SK-N-MC (cell line): ENCODE measurements at regions not wholly inside any gene's neighbourhood (a gene's known extent, or its start where the extent isn't known, plus 50 kb on each side); places are given as distances from the start of the nearest gene placed in this dataset.

Source experiments
- DNase-seq: peaks from one replicate; pipeline ENCODE4 v3.0.0-alpha.2; 2011; ENCODE audit warnings: low read depth, low spot score
- H3K27ac ChIP-seq: fragments of 200-600 bp; sonication (generic); 2 replicates; pipeline ENCODE4 v1.5.1; 2016; ENCODE audit warnings: mixed run types
- H3K36me3 ChIP-seq: fragments of 200-600 bp; sonication (generic); 2 replicates; pipeline ENCODE4 v1.6.1; 2017; ENCODE audit warnings: antibody characterized with exemption, low read length, mixed read lengths; ENCODE audit not compliant: insufficient read depth
- H3K4me3 ChIP-seq: fragments of 200-600 bp; sonication (generic); 2 replicates; pipeline ENCODE4 v1.5.1; 2016
- H3K9ac ChIP-seq: fragments of 200-600 bp; sonication (generic); 2 replicates; pipeline ENCODE4 v1.8.0; 2017; ENCODE audit warnings: mixed run types, mixed read lengths; ENCODE audit not compliant: insufficient read length
- H3K9me3 ChIP-seq: fragments of 200-600 bp; sonication (generic); 2 replicates; pipeline ENCODE4 v1.6.1; 2017; ENCODE audit warnings: low read depth, mild to moderate bottlenecking, antibody characterized with exemption, low read length, moderate library complexity, mixed read lengths
- EZH2 ChIP-seq: fragments of 200-600 bp; sonication (generic); IDR thresholded peaks from one replicate; pipeline ENCODE4 v1.6.1; 2017; ENCODE audit warnings: antibody characterized with exemption
- FOXP2 ChIP-seq: optimal IDR thresholded peaks from 2 replicates; pipeline ENCODE3; 2011; ENCODE audit warnings: mild to moderate bottlenecking, moderate library complexity; ENCODE audit not compliant: insufficient read depth; ENCODE audit errors: extremely low read length, control extremely low read depth
- POLR2AphosphoS5 ChIP-seq: IDR thresholded peaks from 2 replicates; pipeline ENCODE4 v1.6.1; 2012; ENCODE audit warnings: mild to moderate bottlenecking, low read depth, low read length, borderline replicate concordance

- H3K4me3 ChIP-seq: no peak overlapping the region
These were observed 1230.2 kb upstream of the EYS start for GRCh38 chr6:66937180-66937579.

GRCh38 chr6:66935612-66936011 lies 1228.6 kb upstream of the EYS start:
- H3K4me3 ChIP-seq: no peak overlapping the region
- TF ChIP-seq FOXP2 (no peak), POLR2AphosphoS5 (no peak), EZH2 (no peak)

More at GRCh38 chr6:66937180-66937579, 1230.2 kb upstream of the EYS start:
- Histone ChIP-seq H3K9me3 (no peaks in the 10 kb centered on the region), H3K27ac (no peak overlapping the region), H3K36me3 (no peaks in the 10 kb centered on the region), H3K9ac (no peak overlapping the region)
- DNase-seq: no peak
- TF ChIP-seq POLR2AphosphoS5: no peak
- TF ChIP-seq FOXP2: no peak
- TF ChIP-seq EZH2: no peak

DNA sequence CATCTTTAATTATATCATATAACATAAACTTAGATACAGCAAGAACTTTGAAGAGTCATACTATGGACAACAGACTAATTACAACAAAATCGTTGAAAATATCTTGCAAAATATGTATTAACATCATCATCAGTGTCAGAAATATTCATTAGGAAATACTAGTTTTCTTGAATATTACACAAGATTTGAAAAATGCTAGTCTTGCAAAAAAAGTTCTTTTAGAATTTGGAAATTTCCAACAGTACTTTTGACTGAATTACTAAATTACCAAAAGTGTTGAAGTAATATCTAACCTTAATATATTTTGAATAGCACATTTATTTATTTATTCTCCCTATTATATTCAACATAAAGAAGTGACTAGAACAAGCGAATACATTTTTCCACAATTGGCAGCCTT lies 1224.8 kb upstream of the EYS start:
- no peaks in the 10 kb centered on the region for H3K9me3 ChIP-seq
- no peak for TF ChIP-seq FOXP2
- TF ChIP-seq POLR2AphosphoS5: no peak
- no peak for TF ChIP-seq EZH2
- no peaks in the 10 kb centered on the region for H3K36me3 ChIP-seq
- no peak for DNase-seq
- H3K4me3 ChIP-seq: no peak overlapping the region
- H3K9ac ChIP-seq: no peak overlapping the region
- no peak overlapping the region for H3K27ac ChIP-seq

More at GRCh38 chr6:66935612-66936011, 1228.6 kb upstream of the EYS start:
- no peak for DNase-seq
- Histone ChIP-seq H3K27ac (no peak overlapping the region), H3K9ac (no peak overlapping the region), H3K9me3 (no peaks in the 10 kb centered on the region), H3K36me3 (no peaks in the 10 kb centered on the region)

DNA sequence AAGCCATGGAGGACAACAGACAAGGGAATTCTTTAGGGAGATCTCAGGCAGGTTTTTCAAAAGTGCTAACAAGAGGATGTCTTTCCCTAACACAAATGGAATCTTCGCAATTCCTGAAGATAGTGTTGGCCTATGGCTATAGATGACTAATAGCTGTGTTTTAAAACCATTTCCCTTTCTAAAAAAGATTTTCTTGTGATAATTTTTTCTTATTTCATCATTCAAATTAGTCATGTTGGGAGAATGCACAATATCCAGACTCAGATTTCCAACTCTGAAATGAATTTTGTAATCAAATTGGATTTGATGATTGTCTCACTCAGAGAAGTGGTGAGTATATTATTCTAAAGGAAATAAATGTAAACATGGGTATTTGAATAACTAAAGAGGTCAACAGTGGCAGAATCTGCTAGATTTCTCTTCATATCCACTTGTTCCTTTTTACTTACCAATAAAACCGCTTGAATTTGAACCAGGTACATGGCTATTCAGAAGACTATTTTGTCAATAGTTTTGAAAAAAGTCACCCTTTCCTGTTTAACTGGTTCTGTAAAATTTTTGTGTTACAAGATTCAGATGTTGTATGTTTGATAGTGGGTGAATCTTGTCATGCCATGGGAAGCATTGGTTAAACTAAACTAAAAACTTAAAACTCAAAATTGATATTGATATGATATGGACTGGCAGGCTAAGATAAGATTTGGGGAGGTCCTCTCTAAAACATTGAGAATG lies 1223.7 kb upstream of the EYS start:
- Histone ChIP-seq H3K9me3 (peaks cover 2% of the 10 kb centered on the region; the same call in 1 of the 2 replicates), H3K4me3 (no peak overlapping the region), H3K27ac (no peak overlapping the region), H3K9ac (no peak overlapping the region), H3K36me3 (no peaks in the 10 kb centered on the region)
- DNase-seq: no peak
- TF ChIP-seq EZH2 (no peak), FOXP2 (no peak), POLR2AphosphoS5 (no peak)

DNA sequence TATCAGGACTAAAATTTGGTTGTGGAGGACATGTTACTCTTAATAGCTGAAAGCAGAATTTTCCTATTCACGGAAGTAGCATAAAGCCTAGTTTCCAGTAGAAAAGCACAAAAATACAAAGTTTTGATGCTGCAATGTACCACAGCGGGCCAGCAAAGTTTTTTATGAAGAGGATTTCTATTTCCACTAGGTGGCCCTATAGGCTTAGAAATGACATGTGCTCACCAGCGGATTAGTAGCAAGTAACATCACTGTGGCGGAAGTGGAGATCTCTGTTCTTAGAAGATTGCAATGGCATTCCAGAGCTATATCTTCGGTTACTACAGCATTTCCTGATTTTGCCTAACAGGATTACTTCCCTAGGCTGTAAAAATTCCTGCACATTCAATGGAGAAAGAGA lies 1219.0 kb upstream of the EYS start:
- Histone ChIP-seq H3K9ac (no peak overlapping the region), H3K4me3 (no peak overlapping the region), H3K36me3 (no peaks in the 10 kb centered on the region), H3K9me3 (peaks cover 9% of the 10 kb centered on the region), H3K27ac (no peak overlapping the region)
- no peak for TF ChIP-seq FOXP2
- TF ChIP-seq EZH2: no peak
- no peak for TF ChIP-seq POLR2AphosphoS5
- no peak for DNase-seq

GRCh38 chr6:66913657-66914056 lies 1206.6 kb upstream of the EYS start:
- no peak for TF ChIP-seq POLR2AphosphoS5
- no peak for TF ChIP-seq FOXP2
- TF ChIP-seq EZH2: no peak
- H3K9ac ChIP-seq: no peak overlapping the region

DNA sequence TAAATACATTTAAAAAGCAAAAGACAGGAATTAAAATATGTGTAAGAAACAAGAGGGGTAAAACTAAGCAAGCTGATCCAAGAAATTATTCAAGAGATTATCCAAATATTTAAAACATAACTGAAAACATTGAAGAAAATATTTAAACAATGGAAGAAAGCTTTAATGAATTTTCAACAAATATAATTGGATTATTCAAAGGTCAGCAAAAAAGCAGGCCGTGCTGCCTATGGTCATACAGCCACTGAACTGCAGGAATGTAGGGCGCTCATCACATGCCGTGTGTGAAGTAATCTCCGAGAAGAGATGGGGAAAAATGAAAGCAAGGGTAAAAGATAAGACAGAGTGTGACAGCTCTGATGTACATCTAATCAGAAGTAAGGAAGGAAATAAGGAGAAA lies 1195.4 kb upstream of the EYS start:
- DNase-seq: no peak
- Histone ChIP-seq H3K27ac (no peak overlapping the region), H3K36me3 (no peaks in the 10 kb centered on the region), H3K4me3 (no peak overlapping the region), H3K9me3 (no peaks in the 10 kb centered on the region), H3K9ac (no peak overlapping the region)
- TF ChIP-seq EZH2: no peak
- no peak for TF ChIP-seq FOXP2
- no peak for TF ChIP-seq POLR2AphosphoS5

More at GRCh38 chr6:66913657-66914056, 1206.6 kb upstream of the EYS start:
- no peaks in the 10 kb centered on the region for H3K9me3 ChIP-seq
- H3K36me3 ChIP-seq: no peaks in the 10 kb centered on the region
- no peak overlapping the region for H3K27ac ChIP-seq
- no peak overlapping the region for H3K4me3 ChIP-seq
- DNase-seq: no peak

DNA sequence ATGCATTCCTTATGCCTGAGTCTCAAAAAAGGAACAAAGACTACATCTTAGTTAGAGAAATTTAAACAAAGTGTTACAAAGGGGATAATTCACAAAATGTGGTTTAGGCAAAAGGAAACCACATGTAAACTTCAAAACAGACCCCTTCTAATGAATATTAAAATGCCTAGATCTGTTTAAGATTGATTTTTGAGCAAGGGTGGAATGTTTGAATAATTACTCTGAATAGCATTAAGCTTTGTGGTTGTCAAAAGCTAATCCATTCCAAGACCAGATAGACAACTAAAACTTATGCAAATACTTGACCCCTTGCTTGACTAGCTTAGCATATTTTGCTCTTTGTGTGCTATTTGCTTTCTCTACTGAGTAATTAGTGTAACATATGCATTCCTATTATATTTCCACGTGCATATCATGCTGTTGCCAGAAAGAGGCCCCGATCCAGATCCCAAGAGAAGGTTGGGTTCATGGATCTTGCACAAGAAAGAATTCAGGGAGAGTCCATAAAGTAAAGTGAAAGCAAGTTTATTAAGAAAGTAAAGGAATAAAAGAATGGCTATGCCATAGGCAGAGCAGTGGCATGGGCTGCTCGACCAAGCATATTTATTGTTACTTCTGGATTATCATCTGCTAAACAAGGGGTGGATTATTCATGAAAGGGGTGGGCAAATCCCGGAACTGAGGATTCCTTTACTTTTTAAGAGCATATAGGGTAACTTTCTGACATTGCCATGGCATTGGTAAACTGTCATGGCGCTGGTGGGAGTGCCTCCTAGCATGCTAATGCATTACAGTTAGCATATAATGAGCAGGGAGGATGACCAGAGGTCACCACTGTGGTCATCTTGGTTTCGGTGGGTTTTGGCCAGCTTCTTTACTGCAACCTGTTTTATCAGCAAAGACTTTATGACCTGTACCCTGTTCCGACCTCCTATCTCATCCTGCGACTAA lies 1193.4 kb upstream of the EYS start:
- no peaks in the 10 kb centered on the region for H3K9me3 ChIP-seq
- TF ChIP-seq EZH2: no peak
- no peak for TF ChIP-seq FOXP2
- TF ChIP-seq POLR2AphosphoS5: no peak
- no peak for DNase-seq
- H3K9ac ChIP-seq: no peak overlapping the region
- peak overlapping the region; percentile 47; the same call in 1 of the 2 replicates for H3K27ac ChIP-seq
- no peaks in the 10 kb centered on the region for H3K36me3 ChIP-seq
- H3K4me3 ChIP-seq: peak overlapping the region; percentile 7; the same call in 1 of the 2 replicates

DNA sequence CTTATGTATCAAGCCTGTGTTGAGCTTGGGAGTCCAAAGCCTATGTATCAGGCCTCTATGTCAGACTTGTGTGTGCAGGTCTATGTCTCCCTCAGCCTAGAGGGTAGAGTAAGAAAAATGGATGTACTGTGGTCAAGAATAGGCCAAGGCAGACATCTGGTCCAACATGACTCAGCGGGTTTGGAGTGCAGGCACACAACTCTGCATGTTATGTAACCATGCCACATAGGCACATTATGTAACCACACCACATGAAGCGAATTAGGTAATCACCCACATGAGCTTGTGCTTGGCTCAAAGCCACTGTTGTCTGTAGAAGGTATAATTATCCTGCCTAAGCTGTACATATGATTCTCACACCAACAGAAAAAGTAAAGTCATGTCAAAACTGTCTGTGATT lies 1190.5 kb upstream of the EYS start:
- H3K9ac ChIP-seq: no peak overlapping the region
- DNase-seq: no peak
- H3K27ac ChIP-seq: no peak overlapping the region
- no peak for TF ChIP-seq FOXP2
- no peak for TF ChIP-seq POLR2AphosphoS5
- no peak for TF ChIP-seq EZH2
- no peaks in the 10 kb centered on the region for H3K9me3 ChIP-seq
- H3K36me3 ChIP-seq: no peaks in the 10 kb centered on the region
- H3K4me3 ChIP-seq: no peak overlapping the region
